ENCODE measurements at regions not wholly inside any gene's neighbourhood (a gene's known extent, or its start where the extent isn't known, plus 50 kb on each side); places are given as distances from the start of the nearest gene placed in this dataset.

- Histone ChIP-seq H3K9me3 (ENCODE audit: insufficient read depth, low read depth, low read length) (no peaks in the 10 kb centered on the region), H3K36me3 (ENCODE audit: insufficient read depth, low read depth, low read length) (no peaks in the 10 kb centered on the region), H3K4me1 (ENCODE audit: insufficient read depth, low read length) (no peaks in the 10 kb centered on the region), H3K9ac (ENCODE audit: low read depth, low read length) (no peak overlapping the region), H3K27me3 (ENCODE audit: insufficient read depth, low read length) (no peaks in the 10 kb centered on the region), H3K4me3 (ENCODE audit: low read length) (no peak overlapping the region), H3K27ac (ENCODE audit: low read length) (no peak overlapping the region)
These were observed 537.4 kb downstream of the TUSC7 start for GRCh38 chr3:117246771-117247555.

GRCh38 chr3:117248153-117248552, 538.6 kb downstream of the TUSC7 start:
- no peak overlapping the region for H3K27ac ChIP-seq (ENCODE audit: low read length)
- no peak overlapping the region for H3K9ac ChIP-seq (ENCODE audit: low read depth, low read length)
- no peaks in the 10 kb centered on the region for H3K36me3 ChIP-seq (ENCODE audit: insufficient read depth, low read depth, low read length)
- H3K4me3 ChIP-seq (ENCODE audit: low read length) = no peak overlapping the region
- H3K9me3 ChIP-seq (ENCODE audit: insufficient read depth, low read depth, low read length) = no peaks in the 10 kb centered on the region
- no peaks in the 10 kb centered on the region for H3K27me3 ChIP-seq (ENCODE audit: insufficient read depth, low read length)
- no peaks in the 10 kb centered on the region for H3K4me1 ChIP-seq (ENCODE audit: insufficient read depth, low read length)

GRCh38 chr3:117252208-117252607, 542.6 kb downstream of the TUSC7 start:
- Histone ChIP-seq H3K36me3 (ENCODE audit: insufficient read depth, low read depth, low read length) (no peaks in the 10 kb centered on the region), H3K27ac (ENCODE audit: low read length) (no peak overlapping the region), H3K4me3 (ENCODE audit: low read length) (no peak overlapping the region), H3K9ac (ENCODE audit: low read depth, low read length) (no peak overlapping the region), H3K4me1 (ENCODE audit: insufficient read depth, low read length) (no peaks in the 10 kb centered on the region), H3K9me3 (ENCODE audit: insufficient read depth, low read depth, low read length) (no peaks in the 10 kb centered on the region), H3K27me3 (ENCODE audit: insufficient read depth, low read length) (no peaks in the 10 kb centered on the region)

DNA sequence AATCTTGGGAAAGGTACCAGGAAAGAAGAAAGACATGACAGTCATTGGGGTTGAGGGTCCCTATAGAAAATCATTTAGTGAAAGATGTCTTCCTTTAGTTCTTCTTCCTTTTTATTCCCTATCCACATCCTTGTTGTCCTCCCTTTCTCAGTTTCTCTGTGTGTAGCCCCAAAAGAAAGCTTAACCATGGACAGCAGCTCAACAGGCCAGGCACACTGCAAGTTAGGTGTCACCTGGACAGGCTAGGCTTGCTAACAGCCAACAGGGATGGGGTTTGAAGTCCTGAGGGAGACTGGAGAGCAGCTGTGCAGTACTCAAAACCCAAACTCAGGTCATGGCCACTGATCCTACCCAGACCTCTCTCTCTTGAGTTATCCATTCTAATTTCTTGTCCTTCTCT, 543.1 kb downstream of the TUSC7 start:
- Histone ChIP-seq H3K9me3 (ENCODE audit: insufficient read depth, low read depth, low read length) (no peaks in the 10 kb centered on the region), H3K4me1 (ENCODE audit: insufficient read depth, low read length) (no peaks in the 10 kb centered on the region), H3K36me3 (ENCODE audit: insufficient read depth, low read depth, low read length) (no peaks in the 10 kb centered on the region), H3K27me3 (ENCODE audit: insufficient read depth, low read length) (no peaks in the 10 kb centered on the region), H3K4me3 (ENCODE audit: low read length) (no peak overlapping the region), H3K9ac (ENCODE audit: low read depth, low read length) (no peak overlapping the region), H3K27ac (ENCODE audit: low read length) (no peak overlapping the region)

- H3K4me3 ChIP-seq (ENCODE audit: low read length) = no peak overlapping the region
- H3K27ac ChIP-seq (ENCODE audit: low read length) = no peak overlapping the region
- no peaks in the 10 kb centered on the region for H3K27me3 ChIP-seq (ENCODE audit: insufficient read depth, low read length)
- no peaks in the 10 kb centered on the region for H3K4me1 ChIP-seq (ENCODE audit: insufficient read depth, low read length)
- H3K9me3 ChIP-seq (ENCODE audit: insufficient read depth, low read depth, low read length) = no peaks in the 10 kb centered on the region
- H3K36me3 ChIP-seq (ENCODE audit: insufficient read depth, low read depth, low read length) = no peaks in the 10 kb centered on the region
- H3K9ac ChIP-seq (ENCODE audit: low read depth, low read length) = no peak overlapping the region
These were observed 544.1 kb downstream of the TUSC7 start for GRCh38 chr3:117253636-117254035.

- H3K36me3 ChIP-seq (ENCODE audit: insufficient read depth, low read depth, low read length) = no peaks in the 10 kb centered on the region
- no peaks in the 10 kb centered on the region for H3K4me1 ChIP-seq (ENCODE audit: insufficient read depth, low read length)
- H3K4me3 ChIP-seq (ENCODE audit: low read length) = no peak overlapping the region
- no peaks in the 10 kb centered on the region for H3K27me3 ChIP-seq (ENCODE audit: insufficient read depth, low read length)
- H3K9ac ChIP-seq (ENCODE audit: low read depth, low read length) = no peak overlapping the region
- H3K9me3 ChIP-seq (ENCODE audit: insufficient read depth, low read depth, low read length) = no peaks in the 10 kb centered on the region
- H3K27ac ChIP-seq (ENCODE audit: low read length) = no peak overlapping the region
These were observed 545.4 kb downstream of the TUSC7 start for GRCh38 chr3:117254985-117255384.

GRCh38 chr3:117255736-117256135, 546.2 kb downstream of the TUSC7 start:
- Histone ChIP-seq H3K27ac (ENCODE audit: low read length) (no peak overlapping the region), H3K27me3 (ENCODE audit: insufficient read depth, low read length) (no peaks in the 10 kb centered on the region), H3K4me3 (ENCODE audit: low read length) (no peak overlapping the region), H3K9me3 (ENCODE audit: insufficient read depth, low read depth, low read length) (no peaks in the 10 kb centered on the region), H3K36me3 (ENCODE audit: insufficient read depth, low read depth, low read length) (no peaks in the 10 kb centered on the region), H3K4me1 (ENCODE audit: insufficient read depth, low read length) (no peaks in the 10 kb centered on the region), H3K9ac (ENCODE audit: low read depth, low read length) (no peak overlapping the region)

DNA sequence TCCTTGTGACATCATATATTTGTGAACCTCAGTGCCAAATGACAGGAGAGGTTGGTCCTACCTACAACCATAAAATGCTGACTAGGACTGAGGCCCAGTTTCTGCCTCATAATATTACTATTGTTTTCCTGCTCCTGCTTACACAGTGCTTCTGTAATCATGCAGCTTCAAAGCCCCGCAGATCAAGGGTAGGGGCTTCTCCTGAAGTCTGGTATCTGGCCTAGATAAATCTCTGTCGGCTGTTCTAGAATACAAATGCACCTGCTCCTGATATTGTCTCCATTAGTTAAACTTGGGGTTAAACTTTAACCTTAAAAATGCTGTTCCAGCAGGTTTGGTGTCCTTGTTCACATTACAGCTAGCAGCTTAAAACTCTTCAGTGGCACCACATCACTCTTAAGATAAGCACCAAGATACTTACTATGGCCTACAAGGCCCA, 552.4 kb downstream of the TUSC7 start:
- Histone ChIP-seq H3K36me3 (ENCODE audit: insufficient read depth, low read depth, low read length) (no peaks in the 10 kb centered on the region), H3K27me3 (ENCODE audit: insufficient read depth, low read length) (no peaks in the 10 kb centered on the region), H3K9me3 (ENCODE audit: insufficient read depth, low read depth, low read length) (no peaks in the 10 kb centered on the region), H3K4me3 (ENCODE audit: low read length) (no peak overlapping the region), H3K27ac (ENCODE audit: low read length) (no peak overlapping the region), H3K4me1 (ENCODE audit: insufficient read depth, low read length) (no peaks in the 10 kb centered on the region), H3K9ac (ENCODE audit: low read depth, low read length) (no peak overlapping the region)

DNA sequence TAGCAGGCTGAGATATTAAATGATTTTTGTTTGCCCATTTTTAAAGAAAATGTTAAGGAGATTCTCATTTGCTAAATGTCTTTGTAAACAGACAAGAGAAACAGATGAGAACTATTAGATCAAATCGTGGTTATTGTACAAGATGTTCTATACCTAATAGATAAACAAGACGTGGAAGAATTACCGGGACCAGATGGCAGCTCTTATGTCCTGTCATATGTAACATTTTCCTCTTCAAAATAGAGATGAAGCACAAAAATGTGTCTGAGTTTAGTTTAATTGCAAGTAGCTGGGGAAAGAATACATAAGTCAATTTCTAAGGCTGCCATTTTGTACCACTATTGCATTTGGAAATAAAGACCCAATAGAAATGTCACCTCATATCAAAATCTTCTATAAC, 553.7 kb downstream of the TUSC7 start:
- Histone ChIP-seq H3K9me3 (ENCODE audit: insufficient read depth, low read depth, low read length) (no peaks in the 10 kb centered on the region), H3K36me3 (ENCODE audit: insufficient read depth, low read depth, low read length) (no peaks in the 10 kb centered on the region), H3K4me1 (ENCODE audit: insufficient read depth, low read length) (no peaks in the 10 kb centered on the region), H3K27me3 (ENCODE audit: insufficient read depth, low read length) (no peaks in the 10 kb centered on the region), H3K4me3 (ENCODE audit: low read length) (no peak overlapping the region), H3K9ac (ENCODE audit: low read depth, low read length) (no peak overlapping the region), H3K27ac (ENCODE audit: low read length) (no peak overlapping the region)

GRCh38 chr3:117263745-117264144, 554.2 kb downstream of the TUSC7 start:
- H3K9ac ChIP-seq (ENCODE audit: low read depth, low read length) = no peak overlapping the region
- no peaks in the 10 kb centered on the region for H3K27me3 ChIP-seq (ENCODE audit: insufficient read depth, low read length)
- no peak overlapping the region for H3K4me3 ChIP-seq (ENCODE audit: low read length)
- no peaks in the 10 kb centered on the region for H3K4me1 ChIP-seq (ENCODE audit: insufficient read depth, low read length)
- no peak overlapping the region for H3K27ac ChIP-seq (ENCODE audit: low read length)
- H3K36me3 ChIP-seq (ENCODE audit: insufficient read depth, low read depth, low read length) = no peaks in the 10 kb centered on the region
- H3K9me3 ChIP-seq (ENCODE audit: insufficient read depth, low read depth, low read length) = no peaks in the 10 kb centered on the region

- no peak overlapping the region for H3K4me3 ChIP-seq (ENCODE audit: low read length)
- no peak overlapping the region for H3K27ac ChIP-seq (ENCODE audit: low read length)
These were observed 554.8 kb downstream of the TUSC7 start for GRCh38 chr3:117264204-117264994.

GRCh38 chr3:117266806-117267205, 557.2 kb downstream of the TUSC7 start:
- Histone ChIP-seq H3K36me3 (ENCODE audit: insufficient read depth, low read depth, low read length) (no peaks in the 10 kb centered on the region), H3K27me3 (ENCODE audit: insufficient read depth, low read length) (no peaks in the 10 kb centered on the region), H3K4me3 (ENCODE audit: low read length) (no peak overlapping the region), H3K4me1 (ENCODE audit: insufficient read depth, low read length) (no peaks in the 10 kb centered on the region), H3K27ac (ENCODE audit: low read length) (no peak overlapping the region), H3K9ac (ENCODE audit: low read depth, low read length) (no peak overlapping the region), H3K9me3 (ENCODE audit: insufficient read depth, low read depth, low read length) (no peaks in the 10 kb centered on the region)

More at GRCh38 chr3:117264204-117264994, 554.8 kb downstream of the TUSC7 start:
- H3K9ac ChIP-seq (ENCODE audit: low read depth, low read length) = no peak overlapping the region
- H3K36me3 ChIP-seq (ENCODE audit: insufficient read depth, low read depth, low read length) = no peaks in the 10 kb centered on the region
- H3K9me3 ChIP-seq (ENCODE audit: insufficient read depth, low read depth, low read length) = no peaks in the 10 kb centered on the region
- no peaks in the 10 kb centered on the region for H3K4me1 ChIP-seq (ENCODE audit: insufficient read depth, low read length)
- H3K27me3 ChIP-seq (ENCODE audit: insufficient read depth, low read length) = no peaks in the 10 kb centered on the region

All from iPS-20b (cell line).